ENCODE measurements at regions not wholly inside any gene's neighbourhood (a gene's known extent, or its start where the extent isn't known, plus 50 kb on each side); places are given as distances from the start of the nearest gene placed in this dataset.

DNA sequence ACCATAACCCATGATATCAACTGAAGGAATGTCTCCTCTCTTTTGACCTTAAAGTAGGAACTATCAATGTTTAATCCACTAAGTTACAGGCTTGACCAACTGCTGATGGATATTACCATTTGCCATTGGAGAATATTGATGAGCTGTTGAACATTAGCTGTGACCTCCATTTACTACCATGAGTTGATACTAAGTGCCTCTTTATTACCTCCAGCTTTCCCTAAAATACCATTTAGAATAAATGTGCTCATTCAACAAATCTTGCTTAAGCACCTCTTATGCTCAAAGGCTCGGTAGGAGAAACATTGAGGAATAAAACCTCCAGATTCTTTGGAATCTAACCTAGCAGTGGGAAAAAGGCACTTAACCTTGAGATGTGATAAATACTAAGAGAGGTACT, 81.2 kb downstream of the FAM124B start:
- no peak for TF ChIP-seq EP300 (IDR thresholded peaks at IDR 0.05)
- TF ChIP-seq, protein P1, sequence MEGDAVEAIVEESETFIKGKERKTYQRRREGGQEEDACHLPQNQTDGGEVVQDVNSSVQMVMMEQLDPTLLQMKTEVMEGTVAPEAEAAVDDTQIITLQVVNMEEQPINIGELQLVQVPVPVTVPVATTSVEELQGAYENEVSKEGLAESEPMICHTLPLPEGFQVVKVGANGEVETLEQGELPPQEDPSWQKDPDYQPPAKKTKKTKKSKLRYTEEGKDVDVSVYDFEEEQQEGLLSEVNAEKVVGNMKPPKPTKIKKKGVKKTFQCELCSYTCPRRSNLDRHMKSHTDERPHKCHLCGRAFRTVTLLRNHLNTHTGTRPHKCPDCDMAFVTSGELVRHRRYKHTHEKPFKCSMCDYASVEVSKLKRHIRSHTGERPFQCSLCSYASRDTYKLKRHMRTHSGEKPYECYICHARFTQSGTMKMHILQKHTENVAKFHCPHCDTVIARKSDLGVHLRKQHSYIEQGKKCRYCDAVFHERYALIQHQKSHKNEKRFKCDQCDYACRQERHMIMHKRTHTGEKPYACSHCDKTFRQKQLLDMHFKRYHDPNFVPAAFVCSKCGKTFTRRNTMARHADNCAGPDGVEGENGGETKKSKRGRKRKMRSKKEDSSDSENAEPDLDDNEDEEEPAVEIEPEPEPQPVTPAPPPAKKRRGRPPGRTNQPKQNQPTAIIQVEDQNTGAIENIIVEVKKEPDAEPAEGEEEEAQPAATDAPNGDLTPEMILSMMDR (IDR thresholded peaks at IDR 0.05) = no peak
- no peak for TF ChIP-seq POLR2A (IDR thresholded peaks at IDR 0.05)
- TF ChIP-seq POLR2AphosphoS5 (IDR thresholded peaks at IDR 0.05) = no peak

Measured in gastroesophageal sphincter (tissue), 3 donors.